Psoas muscle (tissue), 7 donors: ENCODE measurements at regions not wholly inside any gene's neighbourhood (a gene's known extent, or its start where the extent isn't known, plus 50 kb on each side); places are given as distances from the start of the nearest gene placed in this dataset.

Experiments
- ATAC-seq, 4 donors: fragments of 200-7000 bp; cut with Tn5 transposase; one replicate each; pipeline ENCODE4 v1.9.1; 2020; ENCODE audit warnings: moderate library complexity in 3 of 4, mild to moderate bottlenecking in 2 of 4
- DNase-seq, 2 donors: peaks; one replicate each; pipeline ENCODE4 v3.0.0-alpha.2; 2020
- H3K27ac ChIP-seq: fragments of 200-600 bp; one replicate; pipeline ENCODE4 v1.8.0; 2022
- H3K27me3 ChIP-seq, 3 donors: fragments of 200-600 bp in 1 of 3; one replicate each; pipeline versions ENCODE4 v1.6.1 to v1.8.0; 2013 to 2022; ENCODE audit warnings: low read length in 2 of 3, mild to moderate bottlenecking in 2 of 3, moderate library complexity in 1 of 3; ENCODE audit not compliant: insufficient read depth in 3 of 3
- H3K36me3 ChIP-seq, 2 donors: fragments of 200-600 bp in 1 of 2; one replicate each; pipeline versions ENCODE4 v1.6.1 to v1.8.0; 2013 to 2022; ENCODE audit warnings: low read depth in 1 of 2, mild to moderate bottlenecking in 1 of 2, moderate library complexity in 1 of 2; ENCODE audit not compliant: insufficient read depth in 1 of 2
- H3K4me1 ChIP-seq: fragments of 200-600 bp; one replicate; pipeline ENCODE4 v1.8.0; 2022
- H3K4me3 ChIP-seq: fragments of 200-600 bp; one replicate; pipeline ENCODE4 v1.8.0; 2022; ENCODE audit warnings: mild to moderate bottlenecking
- H3K9me3 ChIP-seq: fragments of 200-600 bp; one replicate; pipeline ENCODE4 v1.8.0; 2022
- WGBS, 3 donors: extraction: QIAGEN DNeasy Blood & Tissue Kit; methylation state at CpG; one replicate each; pipeline versions ENCODE4 v1.1.6 to v1.1.7; 2013; 5-methylcytosine and 5-hydroxymethylcytosine counted together
- intact Hi-C, 2 donors: fragments of 100-400 bp; cut with DNase I; formaldehyde crosslinking; loops; one replicate each; pipeline versions ENCODE4 v1.11.0 to v1.14.2; 2022
- TF ChIP-seq, protein P1 (sequence below): fragments of 200-600 bp; IDR thresholded peaks from one replicate; pipeline ENCODE4 v1.8.0; 2022; ENCODE audit warnings: antibody characterized with exemption
- donor health status: healthy with polysubstance abuse.
- donor health status: DM: no; HTN: no; CAD: no; lungs with moderate emphysema.
- donor health status: Bipolar disorder and iron deficiency.
- donor health status: healthy.
- donor health status: DM: yes; HTN: yes; CAD: no.
- donor health status: DM: no; HTN: no; CAD: no.
- donor health status: DM: yes; HTN: yes; CAD: no.

DNA sequence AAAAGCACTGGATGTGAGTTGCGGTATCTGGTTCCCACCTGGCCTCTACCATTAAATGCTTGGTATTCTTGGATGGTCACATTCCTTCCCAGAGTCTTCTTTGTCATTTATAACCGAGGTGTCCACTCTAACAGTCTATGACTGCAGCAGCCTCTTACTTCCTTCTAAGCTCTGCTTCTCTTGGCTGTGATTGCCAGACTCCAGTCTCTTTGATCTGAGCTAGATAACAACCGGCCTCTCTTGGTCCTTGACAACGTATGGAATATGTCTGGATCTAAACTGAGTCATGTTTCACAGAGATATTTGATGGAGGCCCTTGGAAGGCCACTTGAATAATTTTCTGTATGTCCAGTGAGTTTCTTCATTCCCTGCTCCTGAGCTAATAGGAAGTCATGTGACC lies 141.6 kb upstream of the TENM4 start:
- Histone ChIP-seq H3K4me3 (no peak overlapping the region), H3K27me3 (no peaks in the 10 kb centered on the region), H3K27ac (no peak overlapping the region), H3K36me3 (no peaks in the 10 kb centered on the region), H3K9me3 (no peaks in the 10 kb centered on the region), H3K4me1 (no peaks in the 10 kb centered on the region)
- intact Hi-C loops, result no loop called here
- WGBS, 3 donors, result 48 to 56% (median 56%) methylated on average over 4 of the region's 4 CpGs
- TF ChIP-seq, protein P1, sequence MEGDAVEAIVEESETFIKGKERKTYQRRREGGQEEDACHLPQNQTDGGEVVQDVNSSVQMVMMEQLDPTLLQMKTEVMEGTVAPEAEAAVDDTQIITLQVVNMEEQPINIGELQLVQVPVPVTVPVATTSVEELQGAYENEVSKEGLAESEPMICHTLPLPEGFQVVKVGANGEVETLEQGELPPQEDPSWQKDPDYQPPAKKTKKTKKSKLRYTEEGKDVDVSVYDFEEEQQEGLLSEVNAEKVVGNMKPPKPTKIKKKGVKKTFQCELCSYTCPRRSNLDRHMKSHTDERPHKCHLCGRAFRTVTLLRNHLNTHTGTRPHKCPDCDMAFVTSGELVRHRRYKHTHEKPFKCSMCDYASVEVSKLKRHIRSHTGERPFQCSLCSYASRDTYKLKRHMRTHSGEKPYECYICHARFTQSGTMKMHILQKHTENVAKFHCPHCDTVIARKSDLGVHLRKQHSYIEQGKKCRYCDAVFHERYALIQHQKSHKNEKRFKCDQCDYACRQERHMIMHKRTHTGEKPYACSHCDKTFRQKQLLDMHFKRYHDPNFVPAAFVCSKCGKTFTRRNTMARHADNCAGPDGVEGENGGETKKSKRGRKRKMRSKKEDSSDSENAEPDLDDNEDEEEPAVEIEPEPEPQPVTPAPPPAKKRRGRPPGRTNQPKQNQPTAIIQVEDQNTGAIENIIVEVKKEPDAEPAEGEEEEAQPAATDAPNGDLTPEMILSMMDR, result no peak
- no peak for DNase-seq
- no peak for ATAC-seq

DNA sequence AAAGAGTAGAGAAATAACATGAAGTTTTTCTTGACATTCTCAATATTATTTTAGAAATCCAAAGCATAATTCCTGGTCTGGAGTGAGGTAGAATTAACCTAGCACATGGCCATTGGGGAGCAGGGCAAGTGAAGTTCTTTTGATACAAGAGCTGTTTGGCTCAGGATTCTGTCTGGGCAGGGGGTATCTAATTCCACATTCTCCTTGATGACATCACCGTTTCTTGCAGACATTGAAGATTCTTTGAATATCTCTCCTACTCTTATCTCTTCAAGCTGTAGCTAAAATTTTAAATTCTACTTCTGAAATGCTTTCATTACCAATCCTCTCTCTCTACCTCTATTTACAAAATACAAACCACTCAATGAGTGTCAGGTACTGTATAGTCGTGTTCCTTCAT lies 138.2 kb upstream of the TENM4 start:
- ATAC-seq, result no peak
- H3K9me3 ChIP-seq, result no peaks in the 10 kb centered on the region
- WGBS, 3 donors, result 57 to 70% (median 58%) methylated on average over 2 of the region's 2 CpGs

GRCh38 chr11:79578116-79578515 lies 137.3 kb upstream of the TENM4 start:
- 47 to 54% (median 52%) methylated on average over 5 of the region's 5 CpGs for WGBS, 3 donors
- H3K27me3 ChIP-seq, result no peaks in the 10 kb centered on the region
- H3K4me3 ChIP-seq, result no peak overlapping the region
- H3K36me3 ChIP-seq, result no peaks in the 10 kb centered on the region
- no peak overlapping the region for H3K27ac ChIP-seq
- TF ChIP-seq, protein P1, result no peak
- H3K4me1 ChIP-seq, result no peaks in the 10 kb centered on the region
- no peak for ATAC-seq
- intact Hi-C loops, result no loop called here
- H3K9me3 ChIP-seq, result no peaks in the 10 kb centered on the region
- DNase-seq, result no peak

More for the DNA sequence above, 138.2 kb upstream of the TENM4 start:
- Histone ChIP-seq H3K27me3 (no peaks in the 10 kb centered on the region), H3K27ac (no peak overlapping the region), H3K36me3 (no peaks in the 10 kb centered on the region), H3K4me3 (no peak overlapping the region), H3K4me1 (no peaks in the 10 kb centered on the region)
- intact Hi-C loops, result no loop called here
- no peak for DNase-seq
- TF ChIP-seq, protein P1, result no peak

- no peaks in the 10 kb centered on the region for H3K9me3 ChIP-seq
- H3K36me3 ChIP-seq, result no peaks in the 10 kb centered on the region
- H3K4me1 ChIP-seq, result no peaks in the 10 kb centered on the region
- H3K27me3 ChIP-seq, result no peaks in the 10 kb centered on the region
- H3K4me3 ChIP-seq, result no peak overlapping the region
- 56 to 79% (median 75%) methylated on average over 1 of the region's 1 CpG for WGBS, 3 donors
- H3K27ac ChIP-seq, result no peak overlapping the region
- DNase-seq (no peak), ATAC-seq (no peak)
- intact Hi-C loops, result no loop called here
- TF ChIP-seq, protein P1, result no peak
Observed at GRCh38 chr11:79575701-79576100, 134.9 kb upstream of the TENM4 start.

DNA sequence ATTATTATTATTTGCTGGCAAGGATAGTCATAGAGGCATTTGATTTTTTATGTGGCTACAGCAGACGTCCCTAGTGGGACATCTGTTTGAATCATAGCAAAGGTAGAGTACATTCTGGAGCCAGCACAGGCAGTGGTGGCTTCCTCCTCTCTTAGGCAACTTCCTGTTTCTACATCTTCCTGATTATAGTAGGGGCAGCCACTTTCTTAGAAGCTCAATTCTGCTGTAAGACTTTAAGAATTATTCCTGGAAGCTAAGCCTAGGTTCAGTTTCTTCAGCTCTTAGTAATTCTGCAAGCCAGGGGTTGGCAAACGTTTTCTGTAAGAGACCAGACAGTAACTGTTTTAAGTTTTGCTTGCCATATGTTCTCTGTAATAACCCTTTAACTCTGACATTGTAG lies 129.3 kb upstream of the TENM4 start:
- ATAC-seq (no peak), DNase-seq (no peak)
- TF ChIP-seq, protein P1, result no peak
- Histone ChIP-seq H3K9me3 (no peaks in the 10 kb centered on the region), H3K4me3 (no peak overlapping the region), H3K27ac (no peak overlapping the region), H3K4me1 (no peaks in the 10 kb centered on the region), H3K27me3 (no peaks in the 10 kb centered on the region), H3K36me3 (no peaks in the 10 kb centered on the region)
- 47 to 53% (median 49%) methylated on average over 2 of the region's 2 CpGs for WGBS, 3 donors
- intact Hi-C loops, result no loop called here
